Stimulated activated memory B cell treated with anti-CD40 and anti-IgM and Interleukin-4, amounts not matched to agents 10 μg/mL and 1 μg/mL and 100 μg/mL, for 72 hours (primary cell): ENCODE measurements at regions not wholly inside any gene's neighbourhood (a gene's known extent, or its start where the extent isn't known, plus 50 kb on each side); places are given as distances from the start of the nearest gene placed in this dataset.

ENCODE experiments used
- ATAC-seq: fragments of 150-1000 bp; cut with Tn5 transposase; 2 replicates; pipeline ENCODE4 v1.10.0; 2021
- H3K27ac Mint-ChIP-seq: one replicate; pipeline ENCODE4 v1.8.0; 2022; ENCODE audit warnings: mild to moderate bottlenecking, mixed read lengths
- H3K27me3 Mint-ChIP-seq: one replicate; pipeline ENCODE4 v1.8.0; 2022; ENCODE audit warnings: mixed read lengths
- H3K36me3 Mint-ChIP-seq: one replicate; pipeline ENCODE4 v1.8.0; 2022; ENCODE audit warnings: mixed read lengths
- H3K4me1 Mint-ChIP-seq: one replicate; pipeline ENCODE4 v1.8.0; 2022; ENCODE audit warnings: mixed read lengths
- H3K4me3 Mint-ChIP-seq: one replicate; pipeline ENCODE4 v1.8.0; 2022; ENCODE audit warnings: mild to moderate bottlenecking, moderate library complexity, mixed read lengths
- H3K9me3 Mint-ChIP-seq: one replicate; pipeline ENCODE4 v1.8.0; 2022; ENCODE audit warnings: mixed read lengths

- no peaks in the 10 kb centered on the region for H3K27me3 Mint-ChIP-seq
- no peaks in the 10 kb centered on the region for H3K4me1 Mint-ChIP-seq
- no peak for ATAC-seq
- no peak overlapping the region for H3K27ac Mint-ChIP-seq
- H3K36me3 Mint-ChIP-seq = no peaks in the 10 kb centered on the region
- H3K4me3 Mint-ChIP-seq = no peak overlapping the region
- H3K9me3 Mint-ChIP-seq = no peaks in the 10 kb centered on the region
These were observed 245.9 kb downstream of the AHR start for GRCh38 chr7:17544401-17544800.

GRCh38 chr7:17545348-17545747, 246.9 kb downstream of the AHR start:
- no peaks in the 10 kb centered on the region for H3K27me3 Mint-ChIP-seq
- no peaks in the 10 kb centered on the region for H3K36me3 Mint-ChIP-seq
- H3K4me1 Mint-ChIP-seq = no peaks in the 10 kb centered on the region
- H3K27ac Mint-ChIP-seq = no peak overlapping the region
- no peak overlapping the region for H3K4me3 Mint-ChIP-seq
- H3K9me3 Mint-ChIP-seq = no peaks in the 10 kb centered on the region
- no peak for ATAC-seq

- Mint-ChIP-seq H3K4me3 (no peak overlapping the region), H3K9me3 (no peaks in the 10 kb centered on the region), H3K4me1 (no peaks in the 10 kb centered on the region), H3K27me3 (no peaks in the 10 kb centered on the region), H3K36me3 (no peaks in the 10 kb centered on the region), H3K27ac (no peak overlapping the region)
- ATAC-seq = no peak
These were observed 247.7 kb downstream of the AHR start for GRCh38 chr7:17546189-17546588.

GRCh38 chr7:17546592-17546991, 248.1 kb downstream of the AHR start:
- Mint-ChIP-seq H3K4me1 (no peaks in the 10 kb centered on the region), H3K27me3 (no peaks in the 10 kb centered on the region), H3K4me3 (no peak overlapping the region), H3K27ac (no peak overlapping the region), H3K9me3 (no peaks in the 10 kb centered on the region), H3K36me3 (no peaks in the 10 kb centered on the region)
- no peak for ATAC-seq

GRCh38 chr7:17548014-17548653, 249.7 kb downstream of the AHR start:
- Mint-ChIP-seq H3K27ac (no peak overlapping the region), H3K27me3 (no peaks in the 10 kb centered on the region), H3K4me3 (no peak overlapping the region), H3K9me3 (no peaks in the 10 kb centered on the region), H3K4me1 (no peaks in the 10 kb centered on the region), H3K36me3 (no peaks in the 10 kb centered on the region)
- no peak for ATAC-seq

GRCh38 chr7:17549406-17549805, 251.0 kb downstream of the AHR start:
- no peaks in the 10 kb centered on the region for H3K36me3 Mint-ChIP-seq
- H3K9me3 Mint-ChIP-seq = no peaks in the 10 kb centered on the region
- no peak for ATAC-seq
- no peaks in the 10 kb centered on the region for H3K27me3 Mint-ChIP-seq
- no peak overlapping the region for H3K27ac Mint-ChIP-seq
- H3K4me1 Mint-ChIP-seq = no peaks in the 10 kb centered on the region
- H3K4me3 Mint-ChIP-seq = no peak overlapping the region

GRCh38 chr7:17552373-17552772, 253.9 kb downstream of the AHR start:
- Mint-ChIP-seq H3K36me3 (no peaks in the 10 kb centered on the region), H3K4me1 (no peaks in the 10 kb centered on the region), H3K27ac (no peak overlapping the region), H3K27me3 (no peaks in the 10 kb centered on the region), H3K9me3 (no peaks in the 10 kb centered on the region), H3K4me3 (no peak overlapping the region)
- ATAC-seq = peak; percentile 57

GRCh38 chr7:17552952-17553351, 254.5 kb downstream of the AHR start:
- no peaks in the 10 kb centered on the region for H3K4me1 Mint-ChIP-seq
- no peak overlapping the region for H3K27ac Mint-ChIP-seq
- ATAC-seq = no peak
- H3K27me3 Mint-ChIP-seq = no peaks in the 10 kb centered on the region
- no peaks in the 10 kb centered on the region for H3K36me3 Mint-ChIP-seq
- H3K9me3 Mint-ChIP-seq = no peaks in the 10 kb centered on the region
- no peak overlapping the region for H3K4me3 Mint-ChIP-seq

- no peak for ATAC-seq
- Mint-ChIP-seq H3K4me3 (no peak overlapping the region), H3K9me3 (no peaks in the 10 kb centered on the region), H3K36me3 (no peaks in the 10 kb centered on the region), H3K27me3 (no peaks in the 10 kb centered on the region), H3K27ac (no peak overlapping the region), H3K4me1 (no peaks in the 10 kb centered on the region)
These were observed 256.0 kb downstream of the AHR start for GRCh38 chr7:17554341-17555015.

- H3K27ac Mint-ChIP-seq = no peak overlapping the region
- no peaks in the 10 kb centered on the region for H3K36me3 Mint-ChIP-seq
- no peaks in the 10 kb centered on the region for H3K27me3 Mint-ChIP-seq
- H3K4me3 Mint-ChIP-seq = no peak overlapping the region
- no peak for ATAC-seq
- no peaks in the 10 kb centered on the region for H3K9me3 Mint-ChIP-seq
- no peaks in the 10 kb centered on the region for H3K4me1 Mint-ChIP-seq
These were observed 257.9 kb downstream of the AHR start for GRCh38 chr7:17556247-17556956.

GRCh38 chr7:17557251-17557671, 258.8 kb downstream of the AHR start:
- no peak for ATAC-seq
- H3K27me3 Mint-ChIP-seq = no peaks in the 10 kb centered on the region
- no peak overlapping the region for H3K27ac Mint-ChIP-seq
- no peaks in the 10 kb centered on the region for H3K4me1 Mint-ChIP-seq
- H3K36me3 Mint-ChIP-seq = no peaks in the 10 kb centered on the region
- H3K9me3 Mint-ChIP-seq = no peaks in the 10 kb centered on the region
- no peak overlapping the region for H3K4me3 Mint-ChIP-seq

- no peaks in the 10 kb centered on the region for H3K36me3 Mint-ChIP-seq
- no peak for ATAC-seq
- H3K4me3 Mint-ChIP-seq = no peak overlapping the region
- H3K27me3 Mint-ChIP-seq = no peaks in the 10 kb centered on the region
- H3K9me3 Mint-ChIP-seq = peaks cover 3% of the 10 kb centered on the region
- H3K27ac Mint-ChIP-seq = no peak overlapping the region
- no peaks in the 10 kb centered on the region for H3K4me1 Mint-ChIP-seq
These were observed 259.7 kb downstream of the AHR start for GRCh38 chr7:17558135-17558534.

- peaks cover 3% of the 10 kb centered on the region for H3K9me3 Mint-ChIP-seq
- H3K36me3 Mint-ChIP-seq = no peaks in the 10 kb centered on the region
- no peaks in the 10 kb centered on the region for H3K4me1 Mint-ChIP-seq
- no peak overlapping the region for H3K27ac Mint-ChIP-seq
- no peak overlapping the region for H3K4me3 Mint-ChIP-seq
- H3K27me3 Mint-ChIP-seq = no peaks in the 10 kb centered on the region
- no peak for ATAC-seq
These were observed 260.3 kb downstream of the AHR start for GRCh38 chr7:17558558-17559332.

GRCh38 chr7:17559388-17559787, 260.9 kb downstream of the AHR start:
- H3K27ac Mint-ChIP-seq = no peak overlapping the region
- peaks cover 3% of the 10 kb centered on the region for H3K9me3 Mint-ChIP-seq
- H3K4me1 Mint-ChIP-seq = no peaks in the 10 kb centered on the region

GRCh38 chr7:17560516-17560915, 262.1 kb downstream of the AHR start:
- H3K4me3 Mint-ChIP-seq = no peak overlapping the region
- no peaks in the 10 kb centered on the region for H3K36me3 Mint-ChIP-seq
- no peaks in the 10 kb centered on the region for H3K4me1 Mint-ChIP-seq
- no peak for ATAC-seq
- peaks cover 3% of the 10 kb centered on the region for H3K9me3 Mint-ChIP-seq
- H3K27ac Mint-ChIP-seq = no peak overlapping the region
- no peaks in the 10 kb centered on the region for H3K27me3 Mint-ChIP-seq

More at GRCh38 chr7:17559388-17559787, 260.9 kb downstream of the AHR start:
- Mint-ChIP-seq H3K27me3 (no peaks in the 10 kb centered on the region), H3K4me3 (no peak overlapping the region), H3K36me3 (no peaks in the 10 kb centered on the region)
- ATAC-seq = no peak
